ENCODE measurements at regions not wholly inside any gene's neighbourhood (a gene's known extent, or its start where the extent isn't known, plus 50 kb on each side); places are given as distances from the start of the nearest gene placed in this dataset.

DNA sequence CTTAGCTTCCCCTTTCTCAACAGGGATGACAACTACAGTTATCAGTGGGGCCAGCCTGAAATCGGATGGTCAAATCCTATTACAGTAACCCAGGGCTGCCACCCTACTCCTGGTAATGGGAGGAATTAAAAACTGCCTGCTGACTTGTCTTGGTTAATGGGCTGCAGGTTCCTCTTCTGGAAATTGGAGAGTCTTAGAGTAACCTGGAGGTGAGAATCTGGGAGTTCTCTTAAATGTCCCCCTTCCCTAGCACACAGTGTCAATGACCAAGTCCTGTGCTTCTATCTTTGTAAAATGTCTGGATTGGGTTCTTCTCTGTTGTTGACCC is 113.1 kb downstream of the DDX1 start:
- TF ChIP-seq, protein P1, sequence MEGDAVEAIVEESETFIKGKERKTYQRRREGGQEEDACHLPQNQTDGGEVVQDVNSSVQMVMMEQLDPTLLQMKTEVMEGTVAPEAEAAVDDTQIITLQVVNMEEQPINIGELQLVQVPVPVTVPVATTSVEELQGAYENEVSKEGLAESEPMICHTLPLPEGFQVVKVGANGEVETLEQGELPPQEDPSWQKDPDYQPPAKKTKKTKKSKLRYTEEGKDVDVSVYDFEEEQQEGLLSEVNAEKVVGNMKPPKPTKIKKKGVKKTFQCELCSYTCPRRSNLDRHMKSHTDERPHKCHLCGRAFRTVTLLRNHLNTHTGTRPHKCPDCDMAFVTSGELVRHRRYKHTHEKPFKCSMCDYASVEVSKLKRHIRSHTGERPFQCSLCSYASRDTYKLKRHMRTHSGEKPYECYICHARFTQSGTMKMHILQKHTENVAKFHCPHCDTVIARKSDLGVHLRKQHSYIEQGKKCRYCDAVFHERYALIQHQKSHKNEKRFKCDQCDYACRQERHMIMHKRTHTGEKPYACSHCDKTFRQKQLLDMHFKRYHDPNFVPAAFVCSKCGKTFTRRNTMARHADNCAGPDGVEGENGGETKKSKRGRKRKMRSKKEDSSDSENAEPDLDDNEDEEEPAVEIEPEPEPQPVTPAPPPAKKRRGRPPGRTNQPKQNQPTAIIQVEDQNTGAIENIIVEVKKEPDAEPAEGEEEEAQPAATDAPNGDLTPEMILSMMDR (IDR thresholded peaks at IDR 0.05): no peak
- TF ChIP-seq POLR2A (IDR thresholded peaks at IDR 0.05): no peak

Data from uterus (tissue), 2 donors.